ENCODE measurements at regions not wholly inside any gene's neighbourhood (a gene's known extent, or its start where the extent isn't known, plus 50 kb on each side); places are given as distances from the start of the nearest gene placed in this dataset.
"Not testable (repeated sequence)": the region's sequence is repeated elsewhere in the genome, so short reads cannot be mapped to it uniquely, and the experiment has no call there.

DNA sequence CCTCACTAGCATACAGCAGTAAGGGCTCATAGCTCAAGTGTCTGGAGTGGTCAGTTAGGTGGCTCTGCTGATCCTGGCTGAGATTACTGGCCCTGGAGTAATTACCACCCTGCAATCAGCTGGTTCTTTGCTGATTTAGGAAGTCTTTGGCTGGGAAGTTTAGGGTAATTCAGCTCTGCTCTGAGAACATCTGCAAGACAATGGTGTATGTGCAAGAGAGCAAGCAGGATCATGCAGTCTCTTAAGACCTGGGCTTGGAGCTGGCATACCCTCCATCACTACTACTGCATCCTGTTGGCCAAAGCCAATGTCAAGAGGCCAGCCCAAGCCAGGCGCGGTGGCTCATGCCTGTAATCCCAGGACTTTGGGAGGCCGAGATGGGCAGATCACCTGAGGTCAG, 159.0 kb downstream of the NDUFA12 start:
- TF ChIP-seq, protein P1, sequence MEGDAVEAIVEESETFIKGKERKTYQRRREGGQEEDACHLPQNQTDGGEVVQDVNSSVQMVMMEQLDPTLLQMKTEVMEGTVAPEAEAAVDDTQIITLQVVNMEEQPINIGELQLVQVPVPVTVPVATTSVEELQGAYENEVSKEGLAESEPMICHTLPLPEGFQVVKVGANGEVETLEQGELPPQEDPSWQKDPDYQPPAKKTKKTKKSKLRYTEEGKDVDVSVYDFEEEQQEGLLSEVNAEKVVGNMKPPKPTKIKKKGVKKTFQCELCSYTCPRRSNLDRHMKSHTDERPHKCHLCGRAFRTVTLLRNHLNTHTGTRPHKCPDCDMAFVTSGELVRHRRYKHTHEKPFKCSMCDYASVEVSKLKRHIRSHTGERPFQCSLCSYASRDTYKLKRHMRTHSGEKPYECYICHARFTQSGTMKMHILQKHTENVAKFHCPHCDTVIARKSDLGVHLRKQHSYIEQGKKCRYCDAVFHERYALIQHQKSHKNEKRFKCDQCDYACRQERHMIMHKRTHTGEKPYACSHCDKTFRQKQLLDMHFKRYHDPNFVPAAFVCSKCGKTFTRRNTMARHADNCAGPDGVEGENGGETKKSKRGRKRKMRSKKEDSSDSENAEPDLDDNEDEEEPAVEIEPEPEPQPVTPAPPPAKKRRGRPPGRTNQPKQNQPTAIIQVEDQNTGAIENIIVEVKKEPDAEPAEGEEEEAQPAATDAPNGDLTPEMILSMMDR (IDR thresholded peaks at IDR 0.05): no peak
- no peaks in the 10 kb centered on the region for H3K36me3 ChIP-seq

DNA sequence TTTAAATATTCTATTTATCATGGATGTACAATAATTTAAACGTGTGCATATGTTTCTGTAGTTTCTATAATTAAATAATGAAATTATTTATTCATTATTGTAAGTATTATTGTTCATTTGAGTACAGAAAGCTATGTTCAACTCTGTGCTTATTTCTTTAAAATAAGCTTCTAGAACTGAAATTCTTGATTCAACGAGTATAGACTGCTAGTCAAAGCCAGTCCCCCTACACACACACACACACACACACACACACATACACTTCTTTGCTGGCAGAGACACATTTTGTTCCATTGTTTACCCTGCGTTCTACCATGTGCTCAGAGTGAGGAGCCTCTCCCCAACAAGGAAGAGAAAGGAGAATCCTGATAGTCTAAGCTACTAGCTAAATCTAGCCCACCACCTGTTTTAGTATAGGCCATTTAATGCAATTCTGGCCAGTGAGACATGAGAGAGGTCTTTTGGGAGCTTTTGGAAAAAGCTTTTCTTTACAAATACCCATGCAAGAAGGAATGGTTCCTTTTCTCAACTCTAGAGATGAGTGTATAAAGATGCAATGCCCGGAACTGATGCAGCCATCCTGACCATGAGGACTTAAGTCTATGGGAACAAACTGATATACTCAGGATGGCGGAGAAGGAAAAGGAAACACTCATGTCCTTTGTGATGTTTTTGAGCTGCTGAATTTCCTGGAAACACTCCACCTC, 161.4 kb downstream of the NDUFA12 start:
- H3K4me1 ChIP-seq: no peaks in the 10 kb centered on the region
- H3K27me3 ChIP-seq (ENCODE audit: low read depth): no peaks in the 10 kb centered on the region
- DNase-seq: no peak
- H3K27ac ChIP-seq: no peak overlapping the region
- intact Hi-C loops (cut with DNase I): no loop called here
- no peaks in the 10 kb centered on the region for H3K36me3 ChIP-seq
- H3K4me3 ChIP-seq: no peak overlapping the region
- no peaks in the 10 kb centered on the region for H3K9me3 ChIP-seq
- TF ChIP-seq, protein P1 (IDR thresholded peaks at IDR 0.05): no peak
- no peak for ATAC-seq

More for the DNA sequence above, 159.0 kb downstream of the NDUFA12 start:
- intact Hi-C loops (cut with DNase I): no loop called here
- H3K9me3 ChIP-seq: no peaks in the 10 kb centered on the region
- H3K27ac ChIP-seq: no peak overlapping the region
- H3K27me3 ChIP-seq (ENCODE audit: low read depth): no peaks in the 10 kb centered on the region
- DNase-seq (no peak), ATAC-seq (no peak)
- H3K4me1 ChIP-seq: no peaks in the 10 kb centered on the region
- H3K4me3 ChIP-seq: no peak overlapping the region

DNA sequence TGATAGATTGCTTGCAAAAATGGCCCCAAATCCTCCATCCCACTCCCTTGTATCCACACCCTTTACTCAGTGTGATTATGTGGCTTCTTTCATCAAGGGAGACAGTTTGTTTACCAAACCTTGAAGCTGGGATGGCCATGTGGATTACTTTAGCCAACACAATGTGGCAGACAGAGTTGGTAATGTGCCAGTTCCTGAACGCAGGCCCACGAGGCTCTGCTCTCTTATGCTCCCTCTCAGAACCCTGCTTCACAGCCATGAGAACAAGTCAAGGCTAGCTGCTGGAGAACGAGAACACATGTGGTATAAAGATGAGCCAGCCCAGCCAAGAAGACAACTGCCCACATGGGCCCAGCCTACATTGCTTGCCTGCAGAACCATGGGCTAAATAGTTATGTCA, 162.3 kb downstream of the NDUFA12 start:
- TF ChIP-seq, protein P1 (IDR thresholded peaks at IDR 0.05): no peak
- ATAC-seq: peak; percentile 34 to 43
- H3K36me3 ChIP-seq: no peaks in the 10 kb centered on the region

DNA sequence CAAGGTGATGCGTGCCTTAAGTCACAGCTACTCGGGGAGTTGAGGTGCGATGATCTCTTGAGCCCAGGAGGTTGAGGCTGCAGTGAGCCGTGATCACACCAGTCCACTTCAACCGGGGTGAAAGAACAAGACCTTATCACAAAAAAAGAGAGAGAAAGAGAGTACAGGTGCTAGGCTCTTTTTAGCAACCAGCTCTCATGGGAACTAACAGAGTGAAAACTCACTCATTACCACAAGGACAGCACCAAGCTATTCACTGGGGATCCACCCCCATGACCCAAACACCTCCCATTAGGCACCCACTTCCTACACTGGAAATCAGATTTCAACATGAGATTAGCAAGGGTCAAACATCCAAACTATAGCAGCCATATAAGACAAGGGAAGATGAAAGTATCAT, 164.2 kb downstream of the NDUFA12 start:
- intact Hi-C loops (cut with DNase I): no loop called here
- Histone ChIP-seq H3K27ac (no peak overlapping the region), H3K36me3 (no peaks in the 10 kb centered on the region), H3K27me3 (ENCODE audit: low read depth) (no peaks in the 10 kb centered on the region), H3K4me1 (no peaks in the 10 kb centered on the region), H3K9me3 (no peaks in the 10 kb centered on the region), H3K4me3 (no peak overlapping the region)
- ATAC-seq (no peak), DNase-seq (no peak)
- TF ChIP-seq, protein P1 (IDR thresholded peaks at IDR 0.05): no peak

More for the DNA sequence above, 162.3 kb downstream of the NDUFA12 start:
- Histone ChIP-seq H3K4me1 (no peaks in the 10 kb centered on the region), H3K27ac (no peak overlapping the region), H3K4me3 (no peak overlapping the region), H3K27me3 (ENCODE audit: low read depth) (no peaks in the 10 kb centered on the region), H3K9me3 (no peaks in the 10 kb centered on the region)
- intact Hi-C loops (cut with DNase I): no loop called here
- no peak for DNase-seq

DNA sequence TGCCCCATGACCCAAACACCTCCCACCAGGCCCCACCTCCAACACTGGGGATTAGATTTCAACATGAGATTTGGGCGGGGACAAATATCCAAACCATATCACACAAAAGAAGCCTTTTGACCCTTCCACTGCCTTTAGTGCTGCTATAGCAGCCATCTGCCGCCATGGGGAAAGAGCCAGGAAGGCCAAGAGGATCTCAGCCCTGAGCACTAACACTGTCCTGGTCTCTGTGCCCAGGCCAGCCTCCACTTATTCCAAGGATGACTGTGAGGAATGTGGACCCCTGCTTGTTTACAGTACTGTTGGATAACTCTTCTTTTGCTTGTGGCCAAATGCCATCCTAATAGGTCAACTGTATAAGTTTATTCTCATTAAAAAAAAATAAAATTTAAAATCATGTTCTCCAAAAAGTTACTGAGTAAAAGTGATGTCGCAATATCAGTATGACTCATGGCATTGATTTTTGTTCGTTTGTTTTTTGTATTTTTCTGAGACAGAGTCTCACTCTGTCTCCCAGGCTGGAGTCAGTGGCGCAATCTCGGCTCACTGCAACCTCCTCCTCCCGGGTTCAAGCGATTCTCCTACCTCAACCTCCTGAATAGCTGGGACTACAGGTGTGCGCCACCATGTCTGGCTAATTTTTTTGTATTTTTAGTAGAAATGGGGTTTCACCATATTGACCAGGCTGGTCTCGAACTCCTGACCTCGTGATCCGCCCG, 166.4 kb downstream of the NDUFA12 start:
- H3K9me3 ChIP-seq; H3K27ac ChIP-seq; H3K4me3 ChIP-seq; H3K36me3 ChIP-seq; intact Hi-C loops (cut with DNase I); DNase-seq; H3K27me3 ChIP-seq (ENCODE audit: low read depth); ATAC-seq: not testable (repeated sequence)
- peaks cover 14% of the 10 kb centered on the region for H3K4me1 ChIP-seq

DNA sequence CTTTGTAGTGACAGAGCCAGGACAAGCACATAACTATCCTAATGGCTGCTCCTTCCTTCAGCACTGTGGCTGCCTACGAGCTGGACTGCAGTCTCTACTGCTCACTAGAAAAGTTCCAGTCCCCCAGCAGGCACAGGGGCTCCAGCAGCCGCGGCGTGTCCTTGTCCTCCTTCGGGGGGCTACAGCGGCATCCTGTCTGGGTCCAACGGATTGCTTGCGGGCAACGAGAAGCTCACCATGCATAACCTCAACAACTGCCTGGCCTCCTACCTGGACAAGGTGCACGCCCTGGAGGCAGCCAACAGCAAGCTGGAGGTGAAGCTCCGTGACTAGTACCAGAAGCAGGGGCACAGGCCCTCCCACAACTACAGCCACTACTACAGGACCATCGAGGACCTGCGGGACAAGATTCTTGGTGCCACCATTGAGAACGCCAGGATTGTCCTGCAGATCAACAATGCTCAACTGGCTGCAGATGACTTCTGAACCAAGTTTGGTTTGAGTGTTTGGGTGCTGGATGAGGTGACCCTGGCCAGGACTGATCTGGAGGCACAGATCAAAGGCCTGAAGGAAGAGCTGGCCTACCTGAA, 169.4 kb downstream of the NDUFA12 start:
- no peaks in the 10 kb centered on the region for H3K36me3 ChIP-seq
- no peak overlapping the region for H3K27ac ChIP-seq
- no peaks in the 10 kb centered on the region for H3K27me3 ChIP-seq (ENCODE audit: low read depth)
- no peaks in the 10 kb centered on the region for H3K9me3 ChIP-seq
- H3K4me3 ChIP-seq: no peak overlapping the region
- intact Hi-C loops (cut with DNase I): no loop called here
- ATAC-seq (no peak), DNase-seq (no peak)
- peaks cover 33% of the 10 kb centered on the region for H3K4me1 ChIP-seq
- TF ChIP-seq, protein P1 (IDR thresholded peaks at IDR 0.05): no peak

Data from lower lobe of right lung (tissue), 2 donors.